HG03095 (cell line): ENCODE measurements at regions not wholly inside any gene's neighbourhood (a gene's known extent, or its start where the extent isn't known, plus 50 kb on each side); places are given as distances from the start of the nearest gene placed in this dataset.
"Not testable (repeated sequence)": the region's sequence is repeated elsewhere in the genome, so short reads cannot be mapped to it uniquely, and the experiment has no call there.

Experiments
- ATAC-seq: cut with Tn5 transposase; IDR thresholded peaks from one replicate; pipeline ENCODE4 v1.9.1; 2021; ENCODE audit warnings: moderate library complexity; ENCODE audit not compliant: unreplicated experiment

DNA sequence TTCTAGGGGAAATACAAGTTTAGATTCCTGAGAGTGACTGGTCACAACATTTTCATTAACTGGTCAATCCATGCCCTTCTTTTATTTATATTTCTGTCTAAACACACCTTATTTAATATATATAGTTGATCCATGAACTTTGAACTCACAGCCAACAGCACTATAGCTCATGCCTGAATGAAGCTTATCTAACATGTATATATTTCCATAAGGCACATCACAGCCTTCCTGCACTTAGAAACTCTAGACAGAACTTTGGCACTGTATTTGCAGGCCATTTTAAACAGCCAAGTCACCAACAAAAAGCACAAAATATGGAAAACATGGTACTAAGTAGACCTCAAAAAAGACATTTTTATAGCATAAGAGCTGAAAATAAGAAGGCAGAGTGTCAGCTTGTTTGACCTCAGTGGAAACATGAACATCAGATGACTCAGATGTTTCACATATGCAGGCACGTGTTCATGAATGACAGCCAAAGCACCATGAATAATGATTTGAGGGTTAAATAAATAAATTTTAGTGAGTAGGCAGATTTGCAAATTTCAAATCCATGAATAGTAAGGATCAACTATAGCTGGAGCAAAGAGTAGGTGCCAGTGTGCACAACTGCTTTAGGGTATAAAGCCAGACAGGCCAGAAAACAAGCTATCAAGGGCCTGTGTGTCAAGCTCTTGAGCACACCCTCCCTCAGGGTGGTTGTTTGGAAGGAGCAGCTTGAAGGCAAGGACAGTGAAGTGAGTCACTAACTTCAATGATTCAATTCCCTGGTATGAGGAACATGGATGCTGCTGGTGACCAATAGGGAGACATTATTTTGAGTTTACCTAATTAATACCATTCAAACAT lies 88.9 kb upstream of the NT5E start:
- ATAC-seq = no peak

DNA sequence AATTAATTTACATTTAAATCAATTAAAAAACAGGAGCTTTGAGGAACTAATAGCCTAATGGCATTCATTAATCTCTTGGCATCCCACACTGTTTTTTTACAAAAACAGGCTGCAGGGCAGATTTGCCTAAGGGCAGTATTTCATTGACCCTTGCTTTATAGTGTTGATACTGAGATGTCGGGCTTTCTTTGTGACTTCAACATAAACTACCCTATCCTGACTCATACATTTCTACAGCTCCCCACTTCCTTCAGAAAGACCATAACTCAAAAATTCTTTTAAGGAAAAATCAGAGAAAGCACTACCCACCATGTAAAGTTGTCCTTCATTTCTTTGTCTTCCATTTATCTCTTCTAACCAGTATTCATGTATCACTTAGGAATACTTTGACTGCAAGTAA lies 92.2 kb upstream of the NT5E start:
- no peak for ATAC-seq

DNA sequence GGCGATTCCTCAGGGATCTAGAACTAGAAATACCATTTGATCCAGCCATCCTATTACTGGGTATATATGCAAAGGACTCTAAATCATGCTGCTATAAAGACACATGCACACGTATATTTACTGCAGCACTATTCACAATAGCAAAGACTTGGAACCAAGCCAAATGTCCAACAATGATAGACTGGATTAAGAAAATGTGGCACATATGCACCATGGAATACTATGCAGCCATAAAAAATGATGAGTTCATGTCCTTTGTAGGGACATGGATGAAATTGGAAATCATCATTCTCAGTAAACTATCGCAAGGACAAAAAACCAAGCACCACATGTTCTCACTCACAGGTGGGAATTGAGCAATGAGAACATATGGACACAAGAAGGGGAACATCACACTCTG lies 93.1 kb upstream of the NT5E start:
- ATAC-seq = not testable (repeated sequence)

DNA sequence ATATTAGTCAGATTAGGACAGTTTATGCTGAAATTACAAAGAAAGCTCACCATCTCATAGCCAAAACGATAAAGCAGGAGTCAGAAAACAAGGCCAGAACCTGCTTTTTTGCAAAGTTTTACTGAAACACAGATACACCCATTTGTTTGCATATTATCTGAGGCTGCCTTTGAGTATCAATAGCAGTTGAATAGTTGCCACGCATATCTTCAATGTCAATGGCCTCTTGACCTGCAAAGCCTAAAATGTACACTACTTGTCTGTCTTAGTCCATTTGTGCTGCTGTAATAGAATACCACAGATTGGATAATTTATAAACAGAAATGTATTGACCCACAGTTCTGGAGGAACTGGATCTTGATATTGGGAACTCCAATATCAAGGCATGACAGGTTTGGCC lies 94.1 kb upstream of the NT5E start:
- ATAC-seq = no peak

DNA sequence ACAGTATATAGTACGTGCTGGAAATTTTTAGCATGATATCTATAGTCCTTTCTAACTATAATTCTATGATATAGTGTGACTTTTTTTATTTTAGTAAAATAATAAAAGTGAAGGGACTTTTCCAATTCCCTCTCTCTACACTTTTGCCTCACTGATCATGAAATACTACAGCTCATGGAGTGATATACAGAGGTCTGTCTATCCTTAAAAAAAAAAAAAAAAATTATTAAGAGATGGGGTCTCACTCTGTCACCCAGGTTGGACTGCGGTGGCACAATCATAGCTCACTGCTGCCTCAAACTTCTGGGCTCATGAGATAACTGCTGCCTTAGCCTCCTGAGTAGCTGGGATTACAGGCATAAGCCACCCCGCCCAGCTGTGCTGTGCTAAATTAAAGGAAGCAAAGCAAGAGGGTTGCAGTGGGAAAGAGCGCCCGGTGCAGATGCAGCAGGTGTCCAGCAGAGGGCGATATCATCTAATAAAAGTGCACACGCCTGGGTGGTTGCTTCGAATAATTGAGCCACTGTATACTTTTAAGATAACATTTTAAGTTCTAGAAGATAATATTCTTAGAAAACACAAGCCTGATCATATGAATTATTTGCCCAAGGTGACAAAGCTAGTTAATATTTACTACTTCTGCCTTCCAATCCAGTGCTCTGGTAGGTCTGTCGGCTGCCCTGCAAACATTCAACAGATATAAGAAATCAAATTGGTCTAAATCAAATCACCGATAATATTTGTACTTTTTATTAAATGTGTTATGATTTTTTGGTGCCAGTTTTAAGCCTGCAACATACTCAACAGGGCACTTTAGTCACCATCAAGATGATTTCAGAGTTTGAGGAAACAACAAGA lies 94.9 kb upstream of the NT5E start:
- ATAC-seq = peak; percentile 75

DNA sequence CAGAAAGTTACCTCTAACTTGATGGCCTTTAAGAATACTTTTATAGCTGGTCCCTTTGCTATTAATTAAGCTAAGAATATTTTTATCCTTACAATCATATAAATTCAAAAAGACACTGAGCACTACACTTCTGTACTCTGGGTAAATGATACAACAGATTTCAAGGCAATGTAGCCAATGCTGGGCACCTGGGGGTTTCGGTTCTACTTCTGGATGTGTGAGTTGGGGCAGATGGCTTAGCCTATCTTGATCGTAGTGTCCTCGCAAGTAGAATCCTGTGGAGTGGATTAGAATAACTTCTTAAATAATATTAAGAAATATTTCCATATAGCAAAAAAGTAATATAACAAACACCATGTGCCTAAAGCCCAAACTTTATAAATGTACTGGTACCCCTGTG lies 96.9 kb upstream of the NT5E start:
- ATAC-seq = no peak

DNA sequence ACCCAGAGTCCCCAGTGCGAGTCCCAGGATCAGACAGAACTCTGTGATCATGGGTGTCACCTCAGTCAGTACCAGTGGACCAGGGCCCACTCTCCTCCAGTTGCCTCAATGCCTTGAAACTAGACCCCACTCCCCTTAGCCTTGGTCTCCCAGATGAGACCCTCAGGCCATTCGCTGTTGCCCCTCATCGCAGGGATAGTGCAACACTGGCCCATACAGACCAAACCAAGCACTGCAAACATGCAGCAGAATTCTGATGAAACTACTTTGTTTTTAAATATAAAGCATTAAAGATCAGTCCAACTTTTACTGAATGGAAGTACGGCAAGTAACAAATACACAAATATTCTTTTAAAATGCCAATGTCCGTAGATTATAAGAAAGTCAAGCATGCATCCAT lies 101.2 kb upstream of the NT5E start:
- ATAC-seq = no peak

DNA sequence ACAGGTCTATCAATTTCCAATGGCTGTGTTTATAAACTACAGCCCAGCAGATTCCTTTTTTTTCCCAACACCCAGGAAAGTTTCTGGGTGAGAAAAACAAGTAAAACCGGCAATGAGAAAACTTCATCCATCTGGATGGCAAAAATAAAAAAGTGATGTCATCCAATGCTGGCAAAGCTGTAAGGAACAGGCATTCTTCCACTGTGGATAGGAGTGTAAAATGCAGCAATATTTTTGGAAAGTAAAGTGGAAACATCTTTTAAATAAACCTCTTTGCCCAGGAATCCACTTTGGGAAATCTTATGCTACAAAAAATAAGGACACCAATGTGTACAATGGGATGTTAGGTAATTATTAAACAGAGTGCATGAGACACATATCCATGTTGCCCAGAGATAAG lies 102.1 kb upstream of the NT5E start:
- ATAC-seq = no peak

DNA sequence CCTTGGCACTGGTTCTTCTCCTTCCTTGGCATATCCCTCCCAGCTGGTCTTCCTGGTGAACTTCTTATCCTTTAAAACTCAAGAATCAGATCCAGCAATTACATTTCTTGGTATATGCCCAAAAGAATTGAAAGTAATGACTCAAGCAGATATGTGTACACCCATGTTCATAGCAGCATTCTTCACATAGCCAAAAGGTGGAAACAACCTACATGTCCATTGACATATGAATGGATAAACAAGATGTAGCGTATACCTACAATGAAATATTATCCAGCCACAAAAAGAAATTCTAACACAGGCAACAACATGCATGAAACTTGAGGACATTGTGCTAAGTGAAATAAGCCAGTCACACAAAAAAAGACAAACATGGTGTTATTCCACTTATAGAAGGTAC lies 103.7 kb upstream of the NT5E start:
- ATAC-seq = no peak

DNA sequence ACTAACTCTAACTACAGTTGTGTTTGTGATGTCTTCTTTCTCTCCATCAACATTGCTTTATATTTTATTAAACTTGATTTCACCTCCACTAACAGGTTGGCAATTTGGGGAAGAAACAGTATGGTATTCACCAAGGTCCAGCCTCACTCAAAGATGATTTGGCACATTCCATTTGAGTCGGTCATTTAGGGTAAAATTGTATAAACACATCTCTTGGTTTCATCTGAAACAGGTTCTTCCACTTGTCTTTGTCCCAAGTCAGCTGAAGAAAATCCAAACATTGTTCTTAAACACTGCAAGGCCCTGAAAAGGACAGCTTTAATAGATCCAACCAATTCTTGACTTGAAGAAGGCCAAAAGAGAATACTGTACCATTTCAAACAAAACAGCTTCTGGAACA lies 104.9 kb upstream of the NT5E start:
- ATAC-seq = no peak

DNA sequence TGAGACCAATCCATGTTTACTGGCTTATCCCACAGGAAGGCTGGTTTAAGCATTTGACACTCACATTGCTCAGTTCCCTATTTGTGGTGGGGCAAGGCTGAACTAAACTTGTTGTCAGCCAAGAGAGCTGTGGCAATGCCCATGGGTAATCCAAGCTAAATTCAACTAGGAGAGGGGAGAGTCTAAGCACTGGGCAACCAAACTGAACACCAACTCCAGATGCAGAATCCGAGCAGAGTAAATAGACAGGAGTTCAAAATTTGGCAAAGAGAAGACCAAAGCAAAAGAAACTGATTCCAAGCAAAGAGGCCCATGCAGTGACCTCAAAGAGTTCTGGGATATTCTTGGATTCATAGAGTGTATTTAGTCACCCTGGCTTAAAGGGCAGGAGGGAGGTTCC lies 106.5 kb upstream of the NT5E start:
- no peak for ATAC-seq

DNA sequence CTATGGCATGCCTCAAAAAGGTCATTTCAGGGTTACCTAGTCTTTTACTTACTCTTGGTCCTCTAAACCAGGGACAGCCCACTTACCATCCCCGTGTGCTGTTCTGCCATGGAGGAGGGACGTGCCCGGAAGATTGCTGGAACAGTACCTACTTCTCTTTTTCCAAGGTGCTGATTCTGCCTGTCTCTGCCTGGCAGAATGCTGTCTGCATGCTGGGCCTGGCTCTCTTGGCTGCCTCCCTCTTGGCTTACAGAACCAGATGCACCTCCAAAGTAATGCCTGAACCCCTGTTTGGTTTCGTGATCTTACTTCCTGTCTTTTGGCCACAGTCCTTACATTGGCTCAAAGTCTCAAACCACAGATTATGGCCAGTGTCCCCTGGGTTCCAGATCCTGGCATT lies 120.7 kb upstream of the NT5E start:
- no peak for ATAC-seq

DNA sequence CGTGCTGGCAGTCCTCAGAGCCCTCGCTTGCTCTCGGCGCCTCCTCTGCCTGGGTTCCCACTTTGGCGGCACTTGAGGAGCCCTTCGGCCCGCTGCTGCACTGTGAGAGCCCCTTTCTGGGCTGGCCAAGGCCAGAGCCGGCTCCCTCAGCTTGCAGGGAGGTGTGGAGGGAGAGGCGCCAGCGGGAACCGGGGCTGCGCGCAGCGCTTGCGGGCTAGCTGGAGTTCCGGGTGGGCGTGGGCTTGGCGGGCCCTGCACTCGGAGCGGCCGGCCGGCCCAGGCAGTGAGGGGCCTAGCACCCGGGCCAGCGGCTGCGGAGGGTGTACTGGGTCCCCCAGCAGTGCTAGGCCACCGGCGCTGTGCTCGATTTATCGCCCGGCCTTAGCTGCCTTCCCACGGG lies 124.1 kb upstream of the NT5E start:
- ATAC-seq = not testable (repeated sequence)

DNA sequence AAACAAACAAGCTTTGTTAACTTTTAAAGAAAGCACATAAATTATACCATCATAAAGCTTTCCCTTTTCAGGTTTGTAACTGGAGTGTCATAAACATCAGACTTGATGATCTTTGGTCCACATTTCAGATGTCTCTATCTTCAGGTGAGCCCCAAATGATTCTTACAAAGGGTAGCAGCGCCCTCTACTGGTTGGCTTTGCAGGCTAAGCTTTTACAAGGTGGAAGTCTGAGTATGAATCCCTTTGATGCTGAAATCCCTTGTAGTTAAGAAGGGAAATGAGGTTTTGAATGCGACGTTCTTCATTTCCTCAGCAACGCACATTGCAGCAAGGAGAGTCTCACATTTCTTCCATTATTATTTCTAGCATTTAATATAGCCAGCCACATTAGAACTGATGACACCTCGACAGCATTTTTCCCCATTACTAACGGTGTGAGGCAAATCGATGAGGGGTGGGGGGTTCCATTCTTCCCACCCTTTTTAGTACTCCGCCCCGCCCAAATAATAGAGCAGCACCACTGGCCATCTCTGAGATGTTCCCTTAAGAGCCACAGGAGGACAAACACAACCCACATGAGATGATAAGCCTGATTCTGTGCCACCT lies 126.3 kb upstream of the NT5E start:
- ATAC-seq = peak; percentile 75

DNA sequence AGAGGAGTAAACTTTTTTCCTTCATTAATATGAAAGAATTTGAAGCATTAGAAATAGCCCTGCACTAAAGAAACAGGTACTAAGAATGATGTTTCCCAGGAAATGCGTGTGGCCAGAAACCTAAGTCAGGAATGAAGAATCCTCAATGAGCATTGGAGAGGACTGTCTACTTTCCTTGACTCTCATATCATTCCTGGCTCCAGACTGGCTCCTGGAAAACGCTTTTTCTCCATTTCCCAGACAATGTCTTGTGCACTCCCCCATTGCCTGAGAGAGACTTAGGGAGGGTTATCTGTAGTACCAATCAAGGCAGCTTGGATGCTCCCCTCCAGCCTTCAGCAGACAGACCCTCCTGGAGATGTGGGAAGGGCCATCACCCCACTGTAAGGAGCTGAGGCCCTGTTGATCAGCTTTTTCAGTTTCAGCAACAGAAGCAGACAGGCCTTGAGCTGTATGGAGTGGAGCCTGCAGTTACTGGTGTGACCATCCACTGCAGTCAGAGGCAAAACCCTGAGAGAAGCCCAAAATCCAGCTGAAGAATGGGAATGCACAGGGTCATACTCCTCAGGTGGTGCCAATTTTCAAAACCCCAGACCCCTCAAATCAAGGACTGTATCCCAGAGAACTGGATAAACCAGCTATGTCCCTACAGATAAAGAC lies 127.3 kb upstream of the NT5E start:
- no peak for ATAC-seq

DNA sequence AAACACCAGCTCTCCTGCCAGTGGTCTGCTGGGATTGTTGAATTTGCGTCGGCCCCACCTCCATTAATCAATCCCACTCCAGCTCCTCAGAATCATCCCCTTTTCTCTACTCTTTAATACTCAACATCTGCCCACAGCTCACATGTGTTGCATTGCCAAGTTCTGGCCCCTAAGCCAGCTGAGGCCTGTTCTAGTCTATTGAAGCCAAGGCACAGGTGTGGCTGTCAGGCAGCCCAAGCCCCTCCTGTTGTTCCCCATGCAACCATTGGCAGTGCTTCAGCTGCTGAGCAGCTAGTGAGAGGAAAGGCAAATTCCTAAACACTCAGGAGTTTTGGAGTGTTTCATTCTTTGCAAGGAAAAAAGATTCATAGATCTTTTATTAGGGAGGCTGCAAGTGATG lies 128.0 kb upstream of the NT5E start:
- ATAC-seq = no peak

DNA sequence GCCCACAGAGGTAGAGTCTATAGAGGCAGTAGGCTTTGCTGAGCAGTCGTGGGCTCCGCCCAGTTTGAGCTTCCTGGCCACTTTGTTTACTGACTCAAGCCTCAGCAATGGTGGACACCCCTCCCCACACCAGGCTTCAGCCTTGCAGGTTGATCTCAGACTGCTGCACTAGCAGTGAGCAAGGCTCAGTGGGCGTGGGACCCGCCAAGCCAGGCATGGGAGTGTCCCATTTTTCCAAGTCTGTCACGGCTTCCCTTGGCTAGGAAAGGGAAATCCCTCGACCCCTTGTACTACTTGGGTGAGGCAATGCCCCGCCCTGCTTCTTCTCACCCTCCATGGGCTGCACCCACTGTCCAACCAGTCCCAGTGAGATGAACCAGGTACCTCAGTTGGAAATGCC lies 135.3 kb upstream of the NT5E start:
- no peak for ATAC-seq

DNA sequence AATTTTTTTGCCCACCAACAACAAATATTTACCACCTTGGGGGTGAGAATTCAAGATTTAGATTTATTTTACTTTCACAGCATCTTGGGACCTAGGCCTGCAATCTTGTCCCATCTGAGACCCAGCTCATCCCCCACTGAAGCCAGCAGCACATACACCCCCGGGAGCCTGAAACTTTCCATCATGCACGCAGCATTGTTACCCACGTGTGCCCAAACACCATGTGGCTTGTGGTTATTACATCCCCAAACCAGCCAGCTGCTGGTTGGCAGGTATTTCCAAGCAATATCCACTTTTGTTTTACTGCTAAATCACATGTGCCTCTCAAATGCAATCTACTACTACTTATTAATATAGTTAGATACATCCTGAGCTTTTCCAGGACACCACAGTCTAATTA lies 149.3 kb upstream of the NT5E start:
- ATAC-seq = no peak

DNA sequence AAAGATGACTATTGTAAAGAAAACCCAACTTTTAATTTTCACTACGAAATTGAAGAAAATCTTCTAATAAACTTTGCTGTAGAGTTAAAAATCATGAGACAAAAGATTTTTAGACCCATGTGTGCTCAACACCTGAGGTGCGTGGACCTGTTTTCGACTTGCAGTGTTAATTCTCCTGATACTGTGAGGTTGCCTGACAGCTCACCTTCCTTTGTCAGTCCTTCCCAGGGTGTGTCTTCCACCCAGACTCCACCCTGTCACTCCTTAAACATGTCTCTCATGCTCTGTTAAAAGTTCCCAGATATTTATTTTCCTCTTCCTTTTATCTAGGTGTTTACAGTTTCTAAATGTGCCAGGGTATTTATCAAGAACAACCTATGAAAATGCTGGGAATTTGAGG lies 151.3 kb upstream of the NT5E start:
- no peak for ATAC-seq

DNA sequence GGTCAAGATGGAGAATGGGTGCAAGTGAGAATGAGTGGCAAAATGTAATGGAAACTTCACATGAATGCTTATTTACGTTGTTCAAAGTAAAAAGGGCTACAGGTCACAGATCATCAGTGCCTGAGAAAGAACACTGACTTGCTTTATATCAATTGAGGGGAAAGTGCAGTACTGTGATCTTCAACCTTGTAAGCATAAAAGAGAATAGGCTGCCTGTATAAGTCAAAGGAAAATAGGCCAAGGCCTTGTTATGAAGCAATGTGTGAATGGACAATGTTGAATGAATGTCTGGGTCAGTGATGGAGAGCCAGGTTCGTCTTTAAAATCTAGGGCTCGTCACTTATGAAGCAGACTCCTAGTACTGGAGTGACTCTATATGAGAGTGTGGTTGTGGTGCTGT lies 158.6 kb upstream of the NT5E start:
- ATAC-seq = no peak

DNA sequence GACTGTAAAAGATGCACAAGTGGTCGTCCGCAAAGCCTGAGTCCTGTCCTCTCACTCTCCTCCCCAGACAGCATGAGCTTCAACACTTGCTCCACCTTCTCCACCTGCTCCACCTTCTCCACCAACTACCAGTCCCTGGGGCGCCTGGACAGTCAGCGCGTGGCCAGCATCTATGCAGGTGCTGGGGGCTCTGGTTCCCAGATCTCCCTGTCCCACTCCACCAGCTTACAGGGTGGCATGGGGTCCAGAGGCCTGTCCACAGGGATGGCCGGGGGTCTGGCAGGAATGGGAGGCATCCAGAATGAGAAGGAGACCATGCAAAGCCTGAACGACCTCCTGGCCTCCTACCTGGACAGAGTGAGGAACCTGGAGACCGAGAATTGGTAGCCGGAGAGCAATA lies 162.2 kb upstream of the NT5E start:
- no peak for ATAC-seq
